NCI-H748 (cell line): ENCODE measurements at regions not wholly inside any gene's neighbourhood (a gene's known extent, or its start where the extent isn't known, plus 50 kb on each side); places are given as distances from the start of the nearest gene placed in this dataset.
"Not testable (repeated sequence)": the region's sequence is repeated elsewhere in the genome, so short reads cannot be mapped to it uniquely, and the experiment has no call there.

Experiments used
- DNase-seq: peaks from one replicate; lab custom pipeline; 2025; ENCODE audit not compliant: unreplicated experiment; lab: John Stamatoyannopoulos, UW

DNA sequence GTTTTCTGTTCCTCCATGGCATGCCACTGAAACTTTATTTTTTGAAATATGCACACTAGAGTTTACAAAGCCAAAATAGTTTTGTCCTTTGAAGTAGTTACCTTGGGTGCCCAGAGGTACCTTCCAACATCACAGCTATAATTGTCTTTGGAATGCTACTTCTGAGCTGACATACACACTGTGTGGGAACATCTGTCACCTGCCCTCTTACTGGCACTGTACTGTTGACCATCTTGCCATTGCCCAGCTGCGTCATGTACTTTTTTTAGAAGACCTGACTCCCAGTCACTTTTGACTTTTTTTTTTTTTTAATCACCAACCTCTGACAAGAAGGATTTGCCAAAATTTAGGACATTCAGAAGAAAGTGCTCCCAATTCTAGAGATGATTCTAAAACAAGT lies 200.5 kb upstream of the CXorf66 start:
- no peak for DNase-seq

DNA sequence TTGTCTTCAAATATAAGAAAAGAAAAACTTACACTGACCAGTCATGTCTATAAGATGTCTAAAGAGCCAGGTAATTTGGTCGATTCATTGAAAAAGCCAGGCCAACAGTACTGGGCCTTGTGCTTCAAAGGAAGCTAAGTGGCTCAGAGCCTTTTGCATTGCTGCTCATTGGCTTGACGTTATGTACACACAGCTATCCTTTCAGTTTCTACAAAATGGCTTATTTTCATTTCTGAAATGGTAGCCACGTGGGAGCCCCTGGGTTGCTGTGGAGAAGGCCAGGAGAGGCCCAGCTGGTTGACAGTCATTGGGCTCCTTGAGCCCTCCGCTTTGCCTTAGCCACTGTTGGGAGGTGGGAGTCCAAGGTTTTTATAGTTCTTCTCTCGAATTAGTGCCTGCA lies 199.1 kb upstream of the CXorf66 start:
- no peak for DNase-seq

DNA sequence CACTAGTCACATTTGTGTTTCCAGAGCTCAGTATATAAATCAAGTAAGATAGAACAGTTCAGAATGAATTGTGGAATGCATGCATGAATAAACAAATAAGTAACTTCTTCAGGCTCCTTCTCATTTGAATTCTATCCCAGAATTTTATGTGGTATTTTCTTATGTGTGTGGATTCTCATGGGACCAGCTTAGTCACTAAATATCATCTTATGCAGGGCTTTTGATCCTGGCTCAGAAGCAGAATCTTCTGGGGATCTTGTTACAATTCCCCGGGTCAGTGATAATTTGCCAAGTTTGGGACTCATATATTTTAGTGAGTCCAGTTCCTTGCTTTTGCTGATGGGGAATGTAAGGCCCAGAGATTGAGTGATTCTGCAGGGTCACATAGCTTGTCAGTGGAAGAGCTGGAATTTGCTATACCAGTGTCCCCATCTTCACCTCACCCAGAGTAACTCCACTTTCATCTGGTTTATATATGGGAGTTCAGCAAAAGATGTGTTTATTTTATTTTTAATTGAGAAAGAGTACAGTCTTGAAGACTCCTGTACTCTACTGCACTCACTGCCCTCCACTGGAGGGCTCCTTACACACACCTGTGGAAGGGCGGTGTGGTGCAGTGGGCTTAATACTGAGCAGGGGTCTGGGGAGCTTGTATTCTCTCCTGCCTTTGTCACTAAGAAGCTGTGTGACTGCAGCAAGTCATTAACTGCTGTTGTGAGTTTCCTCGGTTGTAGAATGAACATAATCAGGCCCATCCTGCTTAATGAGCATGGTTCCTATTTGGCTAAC lies 198.2 kb upstream of the CXorf66 start:
- DNase-seq: no peak

DNA sequence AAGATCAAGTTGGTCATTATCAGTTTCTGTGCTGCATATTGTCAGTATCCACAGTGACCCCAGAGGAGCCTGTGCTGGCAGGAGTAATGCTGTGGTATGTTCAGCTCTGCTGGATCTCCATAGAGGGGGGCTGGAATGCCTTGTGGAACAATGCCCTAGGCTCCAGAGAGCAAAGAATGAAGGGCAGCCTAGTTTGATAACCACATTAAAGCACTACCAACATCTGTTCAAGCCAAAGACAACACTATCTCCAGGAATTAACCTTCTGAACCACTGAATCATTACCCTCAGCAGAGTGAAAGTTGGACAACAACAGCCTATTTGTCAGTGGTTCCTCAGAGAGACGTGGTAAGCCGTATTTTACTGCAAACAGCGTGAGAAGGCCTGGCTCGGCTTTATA lies 192.3 kb upstream of the CXorf66 start:
- no peak for DNase-seq

DNA sequence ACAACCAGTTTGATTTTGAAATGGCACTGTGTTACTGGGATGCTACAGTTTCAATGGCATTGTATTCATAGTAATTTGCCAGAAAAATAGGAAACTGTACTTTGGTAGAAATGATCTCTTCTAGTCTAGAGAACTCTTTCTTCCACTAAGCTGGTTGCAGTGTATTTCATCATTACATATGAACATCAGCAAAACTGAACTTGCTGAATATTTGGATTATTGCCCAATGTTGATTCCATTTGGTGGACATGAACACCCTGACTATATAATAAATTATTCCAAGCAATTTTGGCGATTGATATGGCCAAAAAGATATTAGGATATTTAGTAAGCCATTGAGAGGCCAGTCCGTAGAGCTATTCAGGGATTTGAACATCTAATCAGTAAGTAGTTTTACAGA lies 191.8 kb upstream of the CXorf66 start:
- no peak for DNase-seq

DNA sequence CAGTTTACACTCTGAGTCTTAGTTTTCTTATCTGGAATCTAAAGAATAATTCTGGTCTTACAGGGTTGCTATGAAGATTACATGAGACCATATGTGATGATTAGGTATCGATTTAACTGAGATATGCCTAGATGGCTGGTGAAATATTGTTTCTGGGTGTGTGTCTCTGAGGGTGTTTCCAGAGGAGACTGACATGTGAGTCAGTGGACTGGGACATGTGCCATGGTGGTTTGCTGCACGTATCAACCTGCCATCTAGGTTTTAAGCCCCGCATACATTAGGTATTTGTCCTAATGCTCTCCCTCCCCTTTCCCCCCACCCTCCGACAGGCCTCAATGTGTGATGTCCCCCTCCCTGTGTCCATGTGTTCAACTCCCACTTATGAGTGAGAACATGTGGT lies 186.0 kb upstream of the CXorf66 start:
- DNase-seq: no peak

DNA sequence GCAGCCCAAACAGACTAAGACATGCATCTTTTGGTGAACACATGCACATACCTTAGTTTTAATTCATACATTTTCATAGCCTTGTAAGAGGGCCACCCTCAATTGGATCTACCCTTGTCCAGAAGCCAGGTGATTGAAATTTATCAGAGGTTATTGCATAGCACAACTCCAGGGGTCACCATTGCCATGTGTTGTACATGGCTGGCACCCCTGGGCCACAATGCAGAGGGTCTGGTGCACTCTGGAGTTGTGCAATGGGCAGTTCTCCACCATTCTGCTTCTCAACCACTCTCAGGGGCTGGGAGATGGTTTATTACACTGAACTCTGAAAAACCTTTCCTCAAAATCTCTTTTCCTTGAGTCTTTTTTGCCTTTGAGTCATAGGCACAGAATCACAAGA lies 184.4 kb upstream of the CXorf66 start:
- DNase-seq: peak; percentile 13

DNA sequence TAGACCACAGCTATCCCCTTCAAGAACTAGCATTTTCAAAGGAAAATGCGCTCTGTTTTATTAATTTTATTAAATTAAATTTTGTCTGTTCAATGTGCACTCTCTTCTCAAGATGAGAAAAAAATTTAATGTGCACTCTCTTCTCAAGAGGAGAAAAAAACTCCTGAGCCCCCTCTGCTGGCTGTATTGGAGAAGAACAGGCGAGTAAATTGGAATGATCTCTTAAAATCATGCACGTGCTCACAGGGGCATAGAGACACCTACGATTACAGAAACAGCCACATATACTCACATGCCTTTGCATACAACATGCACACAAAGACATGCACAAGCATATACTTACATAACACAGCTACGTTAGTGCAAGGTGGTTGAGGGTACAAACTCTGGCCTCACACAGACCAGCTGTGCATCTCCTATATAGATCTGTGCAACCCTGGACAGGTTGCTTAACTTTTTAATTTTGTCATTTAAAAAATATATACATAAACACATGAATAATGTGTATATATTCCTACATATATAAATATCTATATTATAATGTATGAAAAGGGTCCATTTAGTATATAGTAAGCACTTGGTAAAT lies 176.2 kb upstream of the CXorf66 start:
- DNase-seq: peak; percentile 29

DNA sequence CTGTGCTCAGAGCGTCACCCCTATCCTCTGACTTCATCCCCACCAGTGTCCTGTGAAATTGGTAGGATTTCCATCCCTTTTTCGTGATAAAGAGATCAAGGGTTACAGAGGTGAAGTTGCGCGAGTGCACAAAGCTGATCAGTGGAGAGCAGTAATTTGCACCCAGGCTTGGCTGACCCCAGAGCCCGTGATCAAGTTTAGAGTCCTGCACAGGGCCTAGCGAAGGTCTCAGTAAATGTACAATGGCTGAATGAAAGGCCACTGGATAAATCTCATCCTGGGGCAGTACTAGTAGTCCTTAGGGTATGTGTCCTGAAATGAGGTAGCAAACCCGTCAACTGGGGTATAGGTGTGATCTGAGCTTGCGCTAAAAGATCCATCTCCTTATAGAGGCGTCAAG lies 173.2 kb upstream of the CXorf66 start:
- not testable (repeated sequence) for DNase-seq

DNA sequence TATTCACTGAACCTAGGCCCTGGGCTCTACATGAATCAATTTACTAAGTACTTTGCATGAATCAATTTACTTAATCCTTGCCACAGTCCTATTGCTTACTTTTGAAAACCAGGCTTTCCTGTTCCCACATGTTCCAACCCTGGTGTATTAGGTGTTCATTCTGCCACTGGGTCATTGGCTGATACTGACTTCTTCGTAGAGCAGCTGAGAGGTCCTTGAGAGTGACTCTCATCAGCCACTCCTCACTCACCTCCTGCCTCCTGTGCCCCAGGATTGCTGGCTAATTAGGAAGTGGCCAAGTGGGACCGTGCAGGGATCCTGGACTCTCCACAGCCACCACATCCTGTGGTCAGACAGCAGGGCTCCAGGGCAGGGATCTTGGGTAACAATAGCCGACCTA lies 172.7 kb upstream of the CXorf66 start:
- DNase-seq: not testable (repeated sequence)

DNA sequence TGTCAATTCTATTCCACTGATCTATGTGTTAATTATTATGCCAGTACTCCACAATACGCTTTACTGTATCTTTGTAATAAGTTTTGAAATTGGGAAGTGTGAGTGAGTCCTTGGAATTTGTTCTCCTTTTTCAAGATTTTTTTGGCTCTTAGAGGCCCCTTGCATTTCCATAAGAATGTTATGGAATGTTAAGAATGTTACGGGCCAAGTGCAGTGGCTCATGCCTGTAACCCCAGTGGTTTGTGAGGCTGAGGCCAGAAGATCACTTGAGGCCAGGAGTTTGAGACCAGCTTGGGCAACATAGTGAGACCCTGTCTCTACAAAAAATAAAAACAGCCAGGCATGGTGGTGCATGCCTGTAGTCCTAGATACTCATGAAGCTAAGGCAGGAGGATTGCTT lies 167.6 kb upstream of the CXorf66 start:
- no peak for DNase-seq

DNA sequence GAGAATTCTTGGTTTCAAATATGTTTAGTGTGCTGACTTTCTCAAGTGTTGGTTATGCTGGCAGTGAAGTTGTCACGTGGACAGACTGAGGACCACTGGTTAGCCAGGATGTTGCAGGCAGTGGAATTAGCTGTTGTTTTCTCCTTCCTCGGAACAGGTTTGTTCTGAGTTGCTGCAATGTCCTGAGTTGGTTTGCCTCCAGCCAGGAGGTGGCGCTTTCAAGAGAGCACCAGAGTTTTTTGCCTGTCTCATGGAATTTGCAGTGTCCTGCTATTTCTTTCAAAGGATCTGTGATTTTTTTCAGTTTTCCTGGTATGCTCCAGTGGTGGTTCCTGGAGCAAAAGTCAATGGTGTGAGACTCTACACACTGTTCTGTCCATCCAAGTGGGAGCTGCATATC lies 158.1 kb upstream of the CXorf66 start:
- peak; percentile 19 for DNase-seq

DNA sequence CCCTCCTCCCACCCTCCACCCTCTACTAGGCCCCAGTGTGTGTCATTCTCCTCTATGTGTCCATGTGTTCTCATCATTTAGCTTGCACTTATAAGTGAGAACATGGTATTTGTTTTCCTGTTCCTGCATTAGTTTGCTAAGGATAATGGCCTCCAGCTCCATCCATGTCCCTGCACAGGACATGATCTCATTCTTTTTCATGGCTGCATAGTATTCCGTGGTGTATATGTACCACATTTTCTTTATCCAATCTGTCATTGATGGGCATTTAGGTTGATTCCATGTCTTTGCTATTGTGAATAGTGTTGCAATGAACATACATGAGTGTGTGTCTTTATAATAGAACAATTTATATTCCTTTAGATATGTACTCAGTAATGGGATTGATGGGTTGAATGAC lies 148.7 kb upstream of the CXorf66 start:
- not testable (repeated sequence) for DNase-seq

DNA sequence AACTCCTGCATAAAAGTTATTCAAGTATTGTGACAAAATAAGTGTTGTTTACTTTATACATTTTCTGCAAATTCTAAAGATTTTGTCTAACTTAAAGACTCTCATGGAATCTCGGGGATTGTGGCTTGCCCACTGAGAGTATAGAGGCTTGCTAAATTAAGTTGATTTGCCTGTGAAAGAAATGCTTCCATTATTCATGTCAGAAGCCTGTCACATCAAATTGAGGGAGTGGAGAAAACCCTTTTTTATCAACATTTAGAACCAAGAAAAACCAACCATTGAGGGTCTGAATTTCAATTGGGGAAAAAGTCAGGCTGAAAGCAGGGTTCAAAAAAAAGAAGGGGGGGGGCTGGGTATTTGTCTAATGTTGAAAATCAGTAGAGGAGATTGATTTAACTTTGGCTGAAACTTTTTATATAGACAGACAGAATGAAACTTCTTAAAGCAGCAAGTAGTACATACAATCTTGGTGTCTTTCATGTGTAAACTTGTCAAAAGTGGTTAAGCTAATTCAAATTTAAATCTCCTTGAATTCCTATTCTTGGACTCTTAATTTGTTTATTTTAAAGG lies 144.8 kb upstream of the CXorf66 start:
- no peak for DNase-seq

DNA sequence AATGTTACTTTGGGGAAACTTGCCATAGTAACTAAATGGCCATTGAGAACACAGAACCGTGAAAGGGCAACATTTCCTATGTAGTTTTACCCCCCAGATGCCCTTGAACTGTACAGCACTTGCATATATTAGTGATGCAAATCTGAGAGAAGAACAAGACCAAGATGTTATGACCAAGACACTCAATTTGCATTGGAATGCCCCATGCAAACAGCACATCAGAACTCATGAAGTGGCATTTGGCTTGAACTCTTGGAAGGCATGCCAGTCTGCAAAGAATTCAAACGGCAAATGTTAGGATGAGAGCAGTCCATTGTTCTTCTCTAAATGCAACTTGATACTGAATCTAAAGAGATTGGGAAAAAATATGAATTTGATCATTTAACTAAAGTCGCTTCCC lies 139.4 kb upstream of the CXorf66 start:
- DNase-seq: no peak

DNA sequence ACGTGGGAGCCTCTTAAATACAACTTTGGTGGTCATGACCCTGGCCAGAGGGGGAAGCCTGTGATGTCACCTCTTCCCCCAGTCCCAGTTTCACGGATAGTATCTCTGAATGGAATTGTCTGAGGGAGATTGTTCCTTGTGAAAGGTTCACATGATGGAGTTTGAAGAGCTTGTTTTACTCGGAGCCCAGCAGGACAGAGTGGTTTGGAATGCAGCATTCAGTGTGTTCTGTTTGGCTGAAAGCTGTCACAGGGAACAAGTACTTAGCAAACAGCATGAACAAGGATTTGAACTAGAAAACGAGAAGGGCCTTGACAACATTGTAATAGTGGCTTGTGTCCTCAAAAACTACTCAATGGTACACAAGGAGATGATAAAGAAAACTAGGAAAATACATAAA lies 133.9 kb upstream of the CXorf66 start:
- no peak for DNase-seq

DNA sequence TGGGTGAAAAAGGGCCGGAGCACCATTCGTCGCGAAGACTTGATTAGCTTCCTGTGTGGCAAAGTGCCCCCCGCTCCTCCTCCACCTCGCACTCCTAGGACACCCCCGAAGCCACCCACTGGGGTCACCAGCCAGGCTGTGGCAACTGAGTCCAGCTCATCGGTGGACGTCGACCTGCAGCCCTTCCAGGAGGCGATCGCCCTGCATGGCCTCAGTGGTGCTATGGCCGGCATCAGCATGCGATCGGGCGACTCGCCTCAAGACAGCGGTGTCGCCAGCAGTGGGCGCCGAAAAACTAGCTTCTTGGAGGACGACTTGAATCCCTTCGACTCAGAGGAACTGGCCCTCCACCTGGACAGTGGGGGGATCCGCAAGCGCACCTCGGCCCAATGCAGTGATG lies 126.8 kb upstream of the CXorf66 start:
- no peak for DNase-seq

DNA sequence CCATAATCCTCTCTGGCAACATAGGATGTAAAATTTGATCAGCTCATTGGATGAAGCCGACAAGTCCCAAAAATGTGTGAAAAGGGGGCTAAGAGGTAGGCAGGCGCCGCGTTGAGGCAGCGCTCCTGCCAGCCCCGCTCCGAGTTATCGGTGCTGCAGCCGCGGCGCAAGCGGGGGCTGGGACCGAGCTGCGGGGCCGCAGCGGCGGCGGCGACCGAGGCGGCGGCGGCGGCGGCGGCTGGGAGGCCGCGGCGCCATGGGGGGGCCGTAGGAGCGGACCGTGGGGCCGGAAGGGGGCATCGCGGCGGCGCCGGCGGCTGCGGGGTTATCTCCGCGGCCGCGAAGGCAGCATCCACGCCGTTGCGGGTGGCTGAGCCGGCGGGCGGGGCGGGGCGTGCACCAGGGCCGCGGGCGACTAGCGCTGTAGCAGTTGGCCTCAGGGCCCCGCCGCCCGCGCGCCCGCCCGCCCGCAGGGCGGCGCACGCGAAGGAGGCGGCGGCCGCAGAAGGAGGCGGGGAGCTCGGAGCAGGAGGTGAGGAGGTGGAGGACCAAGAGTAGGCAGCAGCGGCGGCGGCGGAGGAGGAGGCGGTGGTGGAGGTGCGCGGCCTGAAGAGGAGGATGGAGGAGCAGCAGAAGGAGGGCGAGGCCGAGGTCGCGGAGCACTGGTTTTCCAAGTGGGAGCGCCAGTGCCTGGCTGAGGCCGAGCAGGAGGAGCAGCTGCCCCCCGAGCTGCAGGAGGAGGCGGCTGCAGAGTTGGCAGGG lies 126.0 kb upstream of the CXorf66 start:
- peak; percentile 57 for DNase-seq

DNA sequence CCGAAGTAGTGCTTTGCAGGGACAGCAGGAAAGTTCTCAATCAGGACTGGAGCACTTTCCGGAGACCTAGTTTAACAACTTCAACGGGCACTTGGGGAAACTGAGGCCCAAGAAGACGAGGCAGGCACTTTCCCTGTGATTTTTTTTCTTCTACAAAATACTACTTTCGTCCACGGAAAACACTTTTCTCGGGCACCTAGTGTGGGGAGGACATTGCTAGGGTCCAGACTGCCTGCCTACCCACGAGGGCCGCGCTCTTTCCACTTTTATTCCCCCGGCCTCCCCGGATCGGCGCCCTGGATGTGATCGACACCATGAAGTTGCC lies 125.4 kb upstream of the CXorf66 start:
- DNase-seq: no peak

DNA sequence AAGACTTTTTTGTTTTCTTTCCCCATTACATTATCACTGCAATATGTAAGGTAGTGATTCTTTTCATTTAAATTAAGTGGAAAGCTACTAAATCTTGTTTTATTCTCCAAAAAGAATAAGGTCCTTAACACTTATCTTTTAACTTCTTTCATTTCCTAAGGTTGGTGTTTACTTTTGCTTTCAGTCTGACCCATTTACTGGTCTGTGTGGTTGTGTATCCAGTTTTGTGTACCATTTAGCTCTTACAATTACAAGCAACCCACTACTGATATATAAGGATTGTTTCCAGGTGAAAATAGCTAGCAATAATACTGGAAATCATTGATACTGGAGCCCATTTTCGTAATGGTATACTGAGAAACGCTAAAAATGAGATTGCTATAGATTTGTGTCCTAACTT lies 123.1 kb upstream of the CXorf66 start:
- DNase-seq: no peak

DNA sequence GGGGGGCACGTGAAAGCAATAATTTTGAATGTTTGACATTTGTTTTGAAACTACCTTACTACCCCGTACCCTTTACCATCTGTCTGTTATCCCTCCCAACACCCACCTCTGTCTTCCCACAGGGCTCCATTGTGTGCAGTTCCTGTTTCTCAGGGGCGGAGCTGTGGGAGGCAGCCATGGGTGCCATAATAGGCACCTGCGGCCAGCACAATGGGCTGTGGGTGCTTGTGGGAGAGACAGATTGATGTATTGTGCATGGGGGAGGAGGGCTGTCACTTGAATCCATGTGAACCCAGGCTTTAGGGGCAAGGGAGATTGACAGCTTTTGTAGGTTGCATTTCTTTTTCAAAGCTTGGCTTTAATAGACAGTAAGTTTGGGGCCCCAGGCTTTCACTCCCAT lies 122.6 kb upstream of the CXorf66 start:
- DNase-seq: peak; percentile 43

DNA sequence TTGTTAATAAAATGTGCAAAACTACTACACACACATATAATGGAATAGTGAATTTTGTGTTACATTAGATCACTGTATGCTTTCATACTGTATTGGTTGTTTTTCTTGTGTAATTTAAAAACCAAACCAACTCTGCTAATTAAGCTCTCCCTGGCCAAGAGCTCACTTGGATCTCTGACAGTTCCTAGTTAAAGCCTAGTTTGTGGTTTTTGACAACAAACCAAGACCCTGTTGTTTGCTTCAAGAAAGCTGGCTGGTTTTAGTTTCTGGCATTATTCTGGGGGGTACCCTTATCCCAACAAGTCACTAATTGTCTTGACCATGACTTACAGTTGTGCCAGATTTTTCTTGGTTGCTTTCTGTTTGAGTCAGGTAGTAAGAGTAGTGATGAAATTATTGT lies 121.4 kb upstream of the CXorf66 start:
- DNase-seq: no peak
